GM18907 (cell line): ENCODE measurements at regions not wholly inside any gene's neighbourhood (a gene's known extent, or its start where the extent isn't known, plus 50 kb on each side); places are given as distances from the start of the nearest gene placed in this dataset.

Experiments used
- ATAC-seq: cut with Tn5 transposase; IDR thresholded peaks from one replicate; pipeline ENCODE4 v1.9.1; 2021; ENCODE audit warnings: mild to moderate bottlenecking, moderate library complexity; ENCODE audit not compliant: unreplicated experiment

DNA sequence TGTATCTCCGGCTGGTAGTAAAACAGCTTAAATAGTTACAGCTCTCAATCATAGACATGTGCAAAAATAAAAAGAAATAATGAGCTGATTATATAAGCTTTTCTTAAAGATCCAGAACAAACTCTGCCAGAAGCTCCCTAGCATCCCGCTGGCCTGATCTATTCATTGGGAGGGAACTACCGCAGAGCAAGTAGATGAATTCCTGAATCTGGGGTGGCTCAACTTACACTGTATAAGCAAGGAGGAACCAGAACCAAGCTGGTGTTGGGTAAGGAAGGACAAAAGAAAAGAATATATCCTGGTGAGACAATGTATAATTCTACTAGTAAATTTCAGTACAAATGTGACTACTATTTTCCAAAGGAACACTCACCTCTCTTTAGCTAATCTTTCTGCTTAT is 1122.2 kb downstream of the OLFM4 start:
- no peak for ATAC-seq

DNA sequence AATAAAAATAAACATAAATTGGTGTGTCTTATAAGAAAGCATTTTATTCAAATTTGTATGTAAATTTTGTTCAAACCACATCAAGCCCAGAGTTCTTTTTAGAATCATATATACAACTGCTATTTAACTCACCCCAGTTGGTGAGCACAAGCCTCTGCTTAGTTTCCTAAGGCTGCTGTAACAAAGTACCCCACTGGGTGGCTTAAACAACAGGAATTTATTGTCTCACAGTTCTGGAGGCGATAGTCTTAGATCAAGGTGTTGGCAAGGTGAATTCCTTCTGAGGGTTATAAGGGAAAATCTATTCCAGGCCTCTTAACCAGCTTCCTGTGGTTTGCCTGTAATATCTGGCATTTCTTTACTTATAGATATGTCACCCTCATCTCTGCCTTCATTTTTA is 1133.5 kb downstream of the OLFM4 start:
- ATAC-seq: no peak

DNA sequence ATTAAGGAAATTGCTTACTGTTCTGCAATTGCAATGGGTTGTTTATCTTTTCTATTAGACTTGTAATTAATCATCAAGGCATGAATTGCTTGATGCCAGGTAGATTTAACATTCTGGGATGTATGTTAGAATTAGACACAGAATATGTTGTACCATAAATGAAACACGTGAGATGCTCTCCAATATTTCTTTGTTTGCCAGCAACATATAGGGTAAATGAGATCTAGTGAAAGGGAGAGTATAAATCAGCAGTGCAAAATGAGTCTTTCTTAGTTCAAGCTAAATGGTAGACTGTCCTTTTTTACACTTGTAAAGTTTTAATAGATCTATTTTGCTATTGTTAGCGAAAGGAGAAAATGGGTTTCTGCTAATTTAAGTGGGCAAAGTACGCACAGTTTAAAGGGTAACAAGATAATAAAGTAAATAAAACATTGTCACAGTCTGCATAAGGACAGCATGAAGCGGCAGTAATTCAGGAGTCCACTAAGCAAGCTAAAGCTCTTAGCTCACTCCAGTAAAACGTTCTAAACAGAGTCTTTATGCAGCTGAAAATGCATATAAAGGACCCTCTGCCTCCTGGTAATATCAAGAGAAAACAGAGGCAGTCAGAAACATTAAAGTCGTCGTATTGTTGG is 1137.1 kb downstream of the OLFM4 start:
- ATAC-seq: no peak

DNA sequence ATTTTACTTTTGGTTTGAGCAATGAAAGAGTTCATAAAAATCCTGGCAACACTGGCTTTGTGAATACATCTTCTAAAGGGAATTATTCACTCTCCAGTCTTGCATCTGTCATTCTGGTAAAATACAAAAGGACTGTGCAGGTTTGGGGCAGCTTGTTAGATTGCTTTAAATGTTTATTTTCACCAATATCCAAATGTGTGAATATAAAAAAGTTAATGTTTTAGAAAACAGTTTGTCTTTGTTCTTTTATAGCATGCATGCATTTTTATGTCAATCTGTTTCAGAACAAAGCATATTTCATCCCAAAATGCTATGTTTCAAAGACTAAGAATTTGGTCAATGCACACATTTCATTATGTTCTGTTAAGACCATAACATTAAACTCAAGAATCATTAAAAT is 1145.4 kb downstream of the OLFM4 start:
- ATAC-seq: no peak

DNA sequence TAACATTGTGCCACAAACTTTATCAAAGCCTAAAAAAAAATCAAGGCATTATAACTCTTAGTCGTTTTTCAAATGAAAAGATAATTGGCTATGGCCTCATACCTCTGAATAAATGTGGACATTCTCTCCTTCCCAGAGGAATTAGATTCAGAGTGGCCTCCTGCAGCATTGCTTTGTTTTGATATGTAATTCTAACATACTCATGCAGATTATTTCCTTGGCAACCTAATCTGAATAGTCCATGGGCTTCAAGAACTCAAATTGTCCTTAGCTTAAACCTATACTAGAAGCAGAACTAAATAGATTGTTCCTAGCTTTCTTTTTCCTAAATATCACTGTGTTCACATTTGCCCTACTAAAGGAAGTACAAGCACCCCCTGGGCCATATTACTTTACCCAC is 1146.9 kb downstream of the OLFM4 start:
- ATAC-seq: no peak

DNA sequence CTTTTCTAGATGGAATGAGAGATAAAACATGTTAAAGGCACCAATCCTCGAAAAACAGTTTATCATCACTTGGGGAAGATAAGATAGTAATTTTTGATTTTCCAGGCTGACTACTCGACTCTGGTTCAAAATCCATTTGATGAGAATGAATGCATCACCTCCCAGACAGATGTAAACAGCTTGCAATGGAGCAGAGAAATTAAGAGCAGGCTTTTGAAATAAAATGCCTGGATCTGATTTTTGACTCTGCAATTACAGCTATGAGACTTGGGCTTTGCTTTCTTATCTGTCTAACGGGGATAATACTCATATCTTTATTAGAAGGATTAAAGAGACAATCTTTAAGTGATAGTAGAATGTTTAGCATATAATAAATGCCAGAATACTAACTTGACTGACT is 1148.9 kb downstream of the OLFM4 start:
- no peak for ATAC-seq

DNA sequence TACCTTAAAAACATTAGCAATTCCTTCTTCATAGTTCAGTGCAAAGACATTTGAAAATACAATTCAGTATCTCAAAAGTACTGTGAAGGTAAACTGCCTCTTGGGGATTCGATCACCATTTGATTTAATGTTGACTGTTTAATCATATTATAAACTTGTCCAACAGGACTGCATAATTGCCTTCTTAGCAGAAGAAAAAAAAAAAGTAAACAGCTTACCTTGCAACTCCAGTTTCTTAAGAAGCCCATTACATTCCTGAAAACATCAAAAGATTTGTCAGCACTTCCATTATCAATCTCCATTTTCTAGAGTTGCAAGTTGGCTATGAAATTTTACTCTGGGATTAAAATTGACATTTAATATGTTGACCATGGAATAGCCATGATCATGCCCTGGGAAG is 1154.6 kb downstream of the OLFM4 start:
- ATAC-seq: no peak

DNA sequence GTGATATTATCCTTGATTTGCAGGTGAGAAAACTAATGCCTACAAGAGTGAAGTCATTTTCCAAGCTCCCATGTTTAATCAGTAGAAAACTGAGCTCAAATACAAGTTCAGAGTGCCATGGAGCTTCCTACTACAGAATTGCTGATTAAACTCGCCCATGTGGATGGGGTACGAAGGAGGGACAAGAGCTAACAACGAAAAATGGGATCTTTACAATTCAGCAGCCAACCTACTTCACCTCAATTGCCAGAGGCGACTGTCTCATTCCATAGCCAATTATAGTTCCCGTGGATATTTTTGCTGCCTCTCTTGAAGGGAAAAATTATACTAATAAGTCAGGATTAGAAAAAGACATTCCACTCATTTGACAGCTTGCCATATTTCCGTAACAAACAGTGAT is 1155.1 kb downstream of the OLFM4 start:
- ATAC-seq: no peak

DNA sequence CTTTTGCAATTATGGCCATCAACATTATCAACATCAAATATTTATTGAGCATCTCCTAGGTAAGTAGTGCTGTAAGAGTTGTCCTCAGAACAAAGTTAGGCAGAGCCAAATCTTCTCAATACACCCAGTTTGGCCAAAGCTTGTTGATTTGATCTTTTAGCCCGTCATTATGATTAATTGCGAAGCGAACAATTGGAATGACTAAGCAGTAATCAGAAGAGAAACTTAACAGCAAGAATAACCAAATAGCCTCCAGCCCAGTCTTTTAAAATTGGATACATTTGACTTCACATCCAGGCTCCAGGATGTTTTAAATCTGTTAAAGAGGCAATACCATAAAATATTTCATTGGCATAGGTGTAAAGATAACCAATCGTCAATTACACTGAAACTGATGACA is 1156.0 kb downstream of the OLFM4 start:
- ATAC-seq: no peak

DNA sequence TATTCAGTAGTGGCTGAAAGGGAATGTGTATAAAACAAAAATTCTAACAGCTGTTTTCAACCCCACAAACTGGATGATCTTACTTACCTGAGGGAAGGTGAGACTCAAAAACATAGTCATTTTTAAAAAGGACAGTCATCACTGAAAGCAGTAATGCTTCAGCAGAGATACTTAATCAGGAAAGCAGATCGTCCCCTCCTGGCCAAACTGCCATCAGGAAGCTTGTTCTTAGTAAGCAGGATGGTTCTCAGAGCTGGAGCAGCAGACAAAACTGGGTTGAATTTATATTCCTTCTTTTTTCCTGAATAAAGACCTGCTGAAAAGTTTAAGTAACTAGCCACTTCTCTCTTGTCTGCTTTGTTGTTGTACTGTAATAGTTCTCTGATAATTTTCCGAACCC is 1156.5 kb downstream of the OLFM4 start:
- ATAC-seq: no peak

DNA sequence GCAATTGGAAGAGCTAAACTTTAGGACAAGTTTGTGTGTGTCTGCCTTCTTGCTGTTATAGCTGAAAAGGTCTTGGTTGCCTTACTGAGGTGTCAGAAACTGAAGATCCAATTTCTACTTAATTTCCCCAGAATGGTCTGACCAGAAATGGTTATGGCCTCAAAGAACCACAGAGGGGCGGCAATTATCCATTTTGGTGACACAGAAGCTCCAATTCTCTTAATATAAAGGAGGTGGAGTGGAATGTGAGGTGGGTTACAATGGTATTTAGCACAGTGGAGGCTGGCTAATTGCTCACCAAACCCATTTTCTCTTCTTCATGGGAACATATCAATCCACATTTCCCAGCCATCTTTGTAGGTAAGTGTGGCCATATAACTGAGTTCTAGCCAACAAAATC is 1157.2 kb downstream of the OLFM4 start:
- no peak for ATAC-seq

DNA sequence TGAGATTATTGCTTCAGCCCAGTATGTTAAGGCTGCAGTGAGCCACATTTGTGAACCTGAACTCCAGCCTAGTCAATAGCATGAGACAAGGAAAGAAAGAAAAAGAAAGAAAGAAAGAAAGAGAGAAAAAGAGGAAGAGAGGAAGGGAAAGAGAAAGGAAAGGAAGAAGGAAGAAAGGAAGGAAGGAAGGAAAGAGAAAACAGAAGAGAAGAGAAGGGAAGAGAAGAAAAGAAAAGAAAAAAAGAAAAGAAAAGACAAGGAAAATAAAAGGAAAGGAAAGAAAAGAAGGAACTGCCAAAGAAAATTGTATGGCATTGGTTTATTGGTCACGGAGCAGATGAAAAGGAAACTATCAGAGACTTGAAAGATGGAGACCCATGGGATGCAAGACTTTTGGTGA is 1158.8 kb downstream of the OLFM4 start:
- no peak for ATAC-seq

DNA sequence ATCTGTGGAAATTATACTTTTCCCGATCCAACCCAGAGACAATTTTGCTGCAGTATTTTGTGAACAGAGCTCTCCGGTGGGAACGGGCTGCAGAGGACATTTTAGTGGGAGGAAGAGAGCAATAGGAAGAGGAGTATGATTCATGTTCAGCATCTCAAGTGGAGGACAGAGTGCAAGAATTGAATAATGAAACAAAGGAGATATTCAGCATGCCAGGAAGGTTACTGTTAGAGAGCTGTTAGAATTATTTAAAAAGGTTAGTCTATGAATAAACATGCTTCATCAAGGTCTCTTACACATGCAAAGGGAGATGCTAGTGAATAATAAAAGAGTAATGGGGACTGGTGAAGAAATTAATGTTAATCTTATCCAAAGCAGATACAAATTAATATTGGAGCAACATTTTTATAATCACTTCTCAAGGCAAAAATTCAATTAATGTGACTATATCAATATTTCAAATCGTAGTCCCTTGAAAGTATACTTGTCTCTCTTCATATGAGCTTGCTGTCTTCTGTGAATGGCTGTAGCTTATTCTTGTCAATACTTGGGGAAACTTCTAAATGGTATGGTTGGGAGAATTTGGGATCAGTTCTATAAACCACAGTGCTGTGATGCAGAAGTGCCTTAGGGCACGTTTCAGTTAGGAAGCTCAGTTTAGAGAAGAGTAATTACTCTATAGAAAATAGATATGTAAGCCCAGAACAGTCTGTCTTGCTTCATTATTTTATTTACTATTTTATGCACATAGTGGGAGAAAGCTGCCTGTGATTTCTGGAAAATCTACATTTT is 1165.8 kb downstream of the OLFM4 start:
- no peak for ATAC-seq

DNA sequence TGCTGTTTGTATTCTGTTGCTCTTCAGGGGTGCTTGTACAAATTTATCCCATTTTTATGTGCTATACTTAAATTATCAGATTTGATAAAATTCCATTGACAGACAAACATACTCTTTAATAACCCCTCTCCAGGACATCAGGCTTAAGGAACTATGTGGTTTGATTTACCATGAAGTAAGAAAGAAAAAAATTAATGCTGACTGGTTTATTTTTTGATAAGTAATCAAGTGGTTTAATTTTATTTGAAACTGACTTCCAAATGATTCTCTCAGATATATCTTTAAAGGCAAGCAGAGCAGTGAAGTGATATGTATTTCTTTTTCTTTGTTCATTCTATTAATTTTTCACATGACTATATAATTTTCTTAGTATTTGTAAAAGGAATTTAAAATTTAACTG is 1168.1 kb downstream of the OLFM4 start:
- no peak for ATAC-seq

DNA sequence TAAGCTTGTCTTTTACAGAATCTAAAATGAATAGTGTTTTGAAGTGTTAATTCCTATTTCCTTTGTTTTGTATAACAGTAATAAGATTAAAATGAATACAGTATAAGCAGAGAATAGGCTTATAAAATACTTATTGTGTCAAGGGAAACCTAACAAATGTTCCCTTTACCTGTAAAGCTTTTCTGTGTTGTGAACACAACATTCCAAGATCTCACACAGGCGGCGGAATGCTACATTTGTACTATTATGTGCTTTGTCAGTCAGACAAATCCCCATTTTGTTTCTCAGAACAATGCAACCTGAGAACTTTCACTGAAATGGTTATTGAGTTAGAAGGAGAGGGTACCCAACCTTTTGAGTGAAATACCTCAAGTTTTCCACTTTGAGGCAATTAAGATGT is 1170.3 kb downstream of the OLFM4 start:
- no peak for ATAC-seq

DNA sequence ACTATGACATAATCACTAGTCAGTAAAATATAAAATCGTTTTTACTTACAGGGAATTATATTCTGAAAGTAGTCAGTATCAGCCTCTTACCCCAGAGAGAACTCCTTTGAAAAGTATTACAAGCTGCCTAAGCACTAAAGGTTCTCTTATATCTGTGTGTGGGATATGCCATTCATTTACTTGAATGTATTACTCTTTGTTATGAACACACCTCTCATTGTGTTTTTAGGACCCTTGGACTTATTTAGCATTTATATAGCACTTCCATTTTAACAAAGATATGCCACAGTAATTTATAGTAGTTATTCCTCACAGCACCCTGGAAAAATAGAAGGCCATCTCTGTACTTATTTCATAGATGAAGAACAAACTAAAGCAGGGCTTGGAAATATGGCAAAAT is 1178.0 kb downstream of the OLFM4 start:
- no peak for ATAC-seq

DNA sequence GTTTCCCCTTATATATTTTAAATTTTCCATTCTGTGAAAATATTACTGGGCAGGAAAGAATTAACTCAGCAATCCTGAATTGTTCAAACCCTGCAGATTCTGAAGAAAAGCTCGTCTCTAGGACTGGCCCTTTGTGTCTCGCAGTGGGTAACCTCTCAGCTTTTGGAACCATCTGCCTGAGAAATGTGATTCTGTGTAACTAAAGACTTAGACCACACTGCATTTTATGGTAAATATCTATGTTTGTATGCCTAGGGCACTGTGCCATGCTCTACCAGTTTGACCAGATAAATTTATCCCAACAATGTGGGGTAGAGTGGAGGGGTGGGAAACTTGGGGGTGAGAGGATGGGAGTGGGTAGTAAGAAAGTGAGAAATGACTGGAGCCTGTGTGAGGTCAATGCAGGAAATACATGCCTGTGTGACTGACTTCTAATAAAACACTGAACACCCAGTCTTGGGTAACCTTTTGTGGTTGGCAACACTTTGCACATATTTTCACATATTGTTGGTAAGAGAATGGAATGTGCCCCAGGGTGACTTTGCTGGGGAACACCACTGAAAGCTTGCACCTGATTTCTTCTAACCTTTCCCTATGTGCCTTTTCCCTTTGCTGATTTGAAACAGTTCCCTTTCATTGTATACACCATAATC is 1181.9 kb downstream of the OLFM4 start:
- no peak for ATAC-seq

DNA sequence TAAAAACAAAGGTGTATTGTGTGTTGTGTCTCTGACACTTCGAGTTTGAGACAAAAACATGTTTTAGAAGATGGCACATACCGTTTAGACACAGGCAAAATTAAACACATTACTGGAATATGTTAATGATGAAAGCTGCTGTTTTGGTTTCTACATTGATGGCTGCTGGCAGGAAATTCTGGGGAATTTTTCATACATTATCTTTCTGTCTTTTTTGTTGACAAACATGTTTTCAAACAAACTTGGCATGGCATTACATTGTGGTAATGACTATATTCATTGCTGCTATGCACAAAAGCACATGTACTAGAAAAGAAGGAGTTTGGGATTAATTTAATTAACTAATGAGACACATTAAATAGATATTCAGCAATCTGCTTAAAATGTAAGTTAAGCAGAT is 1187.6 kb downstream of the OLFM4 start:
- no peak for ATAC-seq

DNA sequence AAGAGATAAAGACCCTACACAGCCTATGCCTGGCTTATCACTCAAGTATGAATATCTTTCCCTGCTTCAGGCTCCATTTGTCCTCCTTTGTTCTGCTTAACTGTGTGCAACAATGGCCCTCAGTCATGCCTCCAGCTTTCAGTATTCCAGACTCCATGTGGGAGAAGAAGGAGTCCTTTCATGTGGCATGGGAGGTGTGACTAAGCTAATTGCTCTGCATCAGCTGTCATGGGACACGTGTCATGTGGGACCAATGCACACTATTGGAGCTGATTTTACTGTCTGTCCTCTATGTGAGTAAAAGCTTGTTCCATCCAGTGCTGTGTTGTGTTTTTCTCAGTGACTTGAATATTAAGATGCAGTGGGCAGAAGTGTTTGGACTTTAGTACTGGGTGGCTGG is 1198.3 kb downstream of the OLFM4 start:
- no peak for ATAC-seq

DNA sequence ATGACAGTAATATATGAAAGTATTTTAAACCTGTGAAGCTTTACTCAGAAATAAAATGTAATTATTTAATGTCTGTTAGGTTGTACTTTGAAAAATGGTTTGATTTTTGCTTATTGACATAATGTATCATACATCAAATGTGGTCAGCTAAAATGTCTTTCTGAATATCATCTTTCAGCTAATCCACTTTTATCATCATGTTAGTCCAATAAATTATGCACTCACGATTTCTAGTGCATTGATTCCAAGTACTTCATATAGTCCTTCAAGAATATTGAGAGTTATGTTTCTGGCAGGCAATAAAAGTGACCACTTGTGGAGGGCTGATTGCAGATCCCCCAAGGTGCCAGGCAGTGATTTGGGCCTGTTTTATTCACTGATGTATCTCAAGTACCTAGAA is 1204.1 kb downstream of the OLFM4 start:
- ATAC-seq: no peak

DNA sequence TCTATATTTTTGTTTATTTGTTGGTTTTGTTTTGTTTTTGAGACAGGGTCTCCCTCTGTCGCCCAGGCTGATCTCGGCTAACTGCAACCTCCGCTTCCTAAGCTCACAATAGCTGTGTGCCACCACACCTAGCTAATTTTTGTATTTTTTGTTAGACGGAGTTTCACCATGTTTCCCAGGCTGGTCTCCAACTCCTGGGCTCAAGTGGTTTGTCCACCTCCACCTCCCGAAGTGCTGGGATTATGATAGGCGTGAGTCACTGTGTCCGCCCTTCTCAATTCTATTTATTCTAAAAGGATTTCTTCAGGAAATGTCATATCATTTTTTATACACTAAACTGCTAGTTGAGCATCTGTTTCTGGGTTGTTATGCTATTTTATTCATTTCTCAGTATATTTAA is 1206.0 kb downstream of the OLFM4 start:
- ATAC-seq: no peak

DNA sequence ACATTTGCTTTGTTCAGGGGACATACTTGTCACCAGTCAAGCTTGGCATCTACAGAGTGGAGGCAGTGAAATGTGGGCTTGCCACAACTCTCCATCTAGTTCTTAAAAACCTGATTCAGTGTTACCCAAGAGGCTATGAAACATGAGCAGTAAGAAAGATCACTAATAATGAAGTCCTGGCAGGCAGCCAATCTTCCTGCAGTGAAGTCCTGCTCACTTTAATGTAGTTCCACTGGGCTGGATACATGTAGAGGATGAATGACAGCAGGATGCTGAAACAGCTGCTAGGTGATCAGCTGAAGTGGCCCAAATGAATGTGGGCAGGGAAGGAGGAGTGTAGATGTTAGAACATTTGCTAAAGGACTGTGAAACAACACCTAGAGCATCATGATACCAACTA is 1213.1 kb downstream of the OLFM4 start:
- no peak for ATAC-seq
